ENCODE measurements at regions not wholly inside any gene's neighbourhood (a gene's known extent, or its start where the extent isn't known, plus 50 kb on each side); places are given as distances from the start of the nearest gene placed in this dataset.

DNA sequence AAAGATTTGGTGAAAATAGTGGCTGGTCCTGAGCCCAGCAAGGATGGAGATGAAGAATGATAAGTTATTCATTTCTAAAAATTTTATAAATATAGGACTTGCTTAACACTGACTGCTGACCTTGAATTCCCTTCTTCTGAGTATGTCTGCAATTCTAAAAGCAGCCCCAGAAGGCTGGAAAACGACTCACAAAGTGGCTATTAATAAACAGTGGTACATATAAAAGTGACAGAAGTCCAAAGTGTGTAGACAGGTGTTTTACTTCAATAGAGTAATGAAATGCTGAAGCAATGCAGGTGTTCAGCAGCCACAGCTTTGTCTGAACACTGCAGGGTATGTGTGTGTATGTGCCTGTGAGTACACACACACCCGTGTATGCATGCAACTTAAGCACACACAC lies 219.0 kb upstream of the NRIP1 start:
- H3K27ac ChIP-seq (ENCODE audit: low read length) = peak overlapping the region; percentile 40; the same call in 1 of the 2 replicates
- H3K9me3 ChIP-seq (ENCODE audit: low read length) = no peaks in the 10 kb centered on the region
- POLR2A ChIA-PET (ENCODE audit: unreplicated experiment) = no interaction called here
- peak; percentile 8; the same call in 1 of the 2 replicates for ATAC-seq
- H3K9me2 ChIP-seq (replicated peaks; ENCODE audit: low read length) = no peaks in the 10 kb centered on the region
- H3K36me3 ChIP-seq (ENCODE audit: low read depth, low read length) = no peaks in the 10 kb centered on the region
- no peaks in the 10 kb centered on the region for H3K79me2 ChIP-seq (ENCODE audit: low read length)
- no peak for DNase-seq
- no peaks in the 10 kb centered on the region for H3F3A ChIP-seq (ENCODE audit: low read length, unreplicated experiment)
- H3K9ac ChIP-seq (ENCODE audit: low read length) = no peak overlapping the region
- intact Hi-C loops (cut with micrococcal nuclease) = loop anchor here (5.0 to 10.0 kb wide), 3 partner anchors 41 to 219 kb away; partner anchors contain the start of gene NRIP1
- CTCF ChIA-PET = no interaction called here
- TF ChIP-seq EZH2 (IDR thresholded peaks at IDR 0.05; ENCODE audit: low read length, unreplicated experiment) (no peak), EZH2phosphoT487 (IDR thresholded peaks at IDR 0.05; ENCODE audit: borderline replicate concordance, low read length) (no peak)
- TF ChIP-seq, protein P1, sequence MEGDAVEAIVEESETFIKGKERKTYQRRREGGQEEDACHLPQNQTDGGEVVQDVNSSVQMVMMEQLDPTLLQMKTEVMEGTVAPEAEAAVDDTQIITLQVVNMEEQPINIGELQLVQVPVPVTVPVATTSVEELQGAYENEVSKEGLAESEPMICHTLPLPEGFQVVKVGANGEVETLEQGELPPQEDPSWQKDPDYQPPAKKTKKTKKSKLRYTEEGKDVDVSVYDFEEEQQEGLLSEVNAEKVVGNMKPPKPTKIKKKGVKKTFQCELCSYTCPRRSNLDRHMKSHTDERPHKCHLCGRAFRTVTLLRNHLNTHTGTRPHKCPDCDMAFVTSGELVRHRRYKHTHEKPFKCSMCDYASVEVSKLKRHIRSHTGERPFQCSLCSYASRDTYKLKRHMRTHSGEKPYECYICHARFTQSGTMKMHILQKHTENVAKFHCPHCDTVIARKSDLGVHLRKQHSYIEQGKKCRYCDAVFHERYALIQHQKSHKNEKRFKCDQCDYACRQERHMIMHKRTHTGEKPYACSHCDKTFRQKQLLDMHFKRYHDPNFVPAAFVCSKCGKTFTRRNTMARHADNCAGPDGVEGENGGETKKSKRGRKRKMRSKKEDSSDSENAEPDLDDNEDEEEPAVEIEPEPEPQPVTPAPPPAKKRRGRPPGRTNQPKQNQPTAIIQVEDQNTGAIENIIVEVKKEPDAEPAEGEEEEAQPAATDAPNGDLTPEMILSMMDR (conservative IDR thresholded peaks at IDR 0.05; ENCODE audit: low read depth, low read length) = no peak
- H3K4me1 ChIP-seq (ENCODE audit: insufficient read depth, low read length) = peaks cover 18% of the 10 kb centered on the region
- no peak overlapping the region for H2AFZ ChIP-seq (ENCODE audit: low read length)
- H3K27me3 ChIP-seq (ENCODE audit: low read length) = no peaks in the 10 kb centered on the region
- no TSS peak for BruUV-seq (replicated peaks)
- no peaks in the 10 kb centered on the region for H4K20me1 ChIP-seq (ENCODE audit: low read length)
- no peak overlapping the region for H3K4me3 ChIP-seq (ENCODE audit: low read length)
- H3K4me2 ChIP-seq (ENCODE audit: low read length) = no peak overlapping the region; the same call in 1 of the 2 replicates

DNA sequence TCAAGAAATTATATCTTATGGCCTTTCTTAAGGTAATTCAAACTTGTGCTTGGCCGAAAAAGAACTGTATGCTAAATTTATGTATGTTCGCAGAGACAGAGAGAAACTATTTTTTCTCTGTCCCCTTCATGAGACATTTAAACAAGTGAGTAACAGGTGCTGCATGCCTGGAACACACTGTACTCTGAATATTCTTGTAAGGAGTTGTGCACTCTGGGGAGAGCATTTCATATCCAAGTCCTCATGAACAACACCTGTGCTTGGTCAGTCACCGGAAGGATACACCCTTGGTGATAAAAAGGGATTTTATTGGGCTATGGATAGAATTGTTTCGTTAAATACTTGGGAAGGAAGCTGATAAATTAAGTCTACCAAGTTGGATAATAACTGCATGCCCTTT lies 220.8 kb upstream of the NRIP1 start:
- Histone ChIP-seq H3K79me2 (ENCODE audit: low read length) (no peaks in the 10 kb centered on the region), H3K9me3 (ENCODE audit: low read length) (no peaks in the 10 kb centered on the region), H3K9me2 (replicated peaks; ENCODE audit: low read length) (no peaks in the 10 kb centered on the region), H2AFZ (ENCODE audit: low read length) (no peak overlapping the region), H3F3A (ENCODE audit: low read length, unreplicated experiment) (no peaks in the 10 kb centered on the region), H4K20me1 (ENCODE audit: low read length) (no peaks in the 10 kb centered on the region), H3K4me2 (ENCODE audit: low read length) (no peak overlapping the region), H3K27ac (ENCODE audit: low read length) (no peak overlapping the region), H3K36me3 (ENCODE audit: low read depth, low read length) (no peaks in the 10 kb centered on the region), H3K27me3 (ENCODE audit: low read length) (no peaks in the 10 kb centered on the region), H3K4me1 (ENCODE audit: insufficient read depth, low read length) (peaks cover 10% of the 10 kb centered on the region), H3K4me3 (ENCODE audit: low read length) (no peak overlapping the region), H3K9ac (ENCODE audit: low read length) (no peak overlapping the region)
- BruUV-seq (replicated peaks) = no TSS peak
- intact Hi-C loops (cut with micrococcal nuclease) = loop anchor here (10.0 kb wide), 1 partner anchor 221 kb away; the partner anchor contains the start of gene NRIP1
- ChIA-PET CTCF (no interaction called here), POLR2A (ENCODE audit: unreplicated experiment) (no interaction called here)
- DNase-seq (no peak), ATAC-seq (no peak)
- no peak for TF ChIP-seq EZH2phosphoT487 (IDR thresholded peaks at IDR 0.05; ENCODE audit: borderline replicate concordance, low read length)
- no peak for TF ChIP-seq EZH2 (IDR thresholded peaks at IDR 0.05; ENCODE audit: low read length, unreplicated experiment)
- TF ChIP-seq, protein P1 (conservative IDR thresholded peaks at IDR 0.05; ENCODE audit: low read depth, low read length) = no peak

DNA sequence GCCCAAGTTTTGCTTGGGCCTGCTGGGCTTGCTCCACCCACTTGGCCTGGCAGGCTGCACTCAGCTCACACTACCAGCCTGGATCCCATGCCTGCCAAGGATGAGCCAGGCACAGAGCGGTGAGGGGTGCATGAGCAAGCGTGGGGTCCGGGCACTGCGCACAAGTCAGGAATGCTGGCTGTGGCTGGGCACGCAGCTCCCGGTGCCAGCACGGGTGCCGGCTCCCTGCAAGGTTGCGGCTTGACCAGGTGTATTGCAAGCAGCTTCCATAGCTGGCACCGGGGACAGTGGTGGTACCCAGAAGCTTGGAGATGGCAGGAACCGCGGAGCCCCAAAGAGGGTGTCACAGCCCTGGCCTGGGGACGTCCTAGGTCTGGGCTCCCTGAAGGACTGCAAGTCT lies 224.4 kb upstream of the NRIP1 start:
- H3K9me3 ChIP-seq (ENCODE audit: low read length) = no peaks in the 10 kb centered on the region
- no peak overlapping the region for H3K4me3 ChIP-seq (ENCODE audit: low read length)
- H4K20me1 ChIP-seq (ENCODE audit: low read length) = no peaks in the 10 kb centered on the region
- H3K36me3 ChIP-seq (ENCODE audit: low read depth, low read length) = no peaks in the 10 kb centered on the region
- BruUV-seq (replicated peaks) = no TSS peak
- TF ChIP-seq EZH2 (IDR thresholded peaks at IDR 0.05; ENCODE audit: low read length, unreplicated experiment) (no peak), EZH2phosphoT487 (IDR thresholded peaks at IDR 0.05; ENCODE audit: borderline replicate concordance, low read length) (no peak)
- TF ChIP-seq, protein P1 (conservative IDR thresholded peaks at IDR 0.05; ENCODE audit: low read depth, low read length) = no peak
- ATAC-seq = no peak
- no peak overlapping the region for H3K4me2 ChIP-seq (ENCODE audit: low read length)
- H3K79me2 ChIP-seq (ENCODE audit: low read length) = no peaks in the 10 kb centered on the region
- DNase-seq = no peak
- H3K27me3 ChIP-seq (ENCODE audit: low read length) = no peaks in the 10 kb centered on the region
- H3K4me1 ChIP-seq (ENCODE audit: insufficient read depth, low read length) = peaks cover 28% of the 10 kb centered on the region
- no peaks in the 10 kb centered on the region for H3F3A ChIP-seq (ENCODE audit: low read length, unreplicated experiment)
- no peak overlapping the region for H3K9ac ChIP-seq (ENCODE audit: low read length)
- CTCF ChIA-PET = no interaction called here
- intact Hi-C loops (cut with micrococcal nuclease) = loop anchor here (10.0 kb wide), 1 partner anchor 224 kb away; the partner anchor contains the start of gene NRIP1
- POLR2A ChIA-PET (ENCODE audit: unreplicated experiment) = interaction anchor here (0.6 kb wide), 1 partner anchor 772 kb away, joined by 19 read pairs; no protein-coding TSS in a partner anchor
- no peak overlapping the region for H3K27ac ChIP-seq (ENCODE audit: low read length)
- H3K9me2 ChIP-seq (replicated peaks; ENCODE audit: low read length) = no peaks in the 10 kb centered on the region
- H2AFZ ChIP-seq (ENCODE audit: low read length) = no peak overlapping the region

All from PC-3 (cell line).